HG03108 (cell line): ENCODE measurements at regions not wholly inside any gene's neighbourhood (a gene's known extent, or its start where the extent isn't known, plus 50 kb on each side); places are given as distances from the start of the nearest gene placed in this dataset.
"Not testable (repeated sequence)": the region's sequence is repeated elsewhere in the genome, so short reads cannot be mapped to it uniquely, and the experiment has no call there.

Experiments
- ATAC-seq: cut with Tn5 transposase; IDR thresholded peaks from one replicate; pipeline ENCODE4 v1.9.1; 2021; ENCODE audit warnings: moderate library complexity; ENCODE audit not compliant: unreplicated experiment

GRCh38 chr2:201946746-201947145 is 86.9 kb upstream of the FZD7 start:
- not testable (repeated sequence) for ATAC-seq

GRCh38 chr2:201947287-201947686 is 86.4 kb upstream of the FZD7 start:
- ATAC-seq = no peak

DNA sequence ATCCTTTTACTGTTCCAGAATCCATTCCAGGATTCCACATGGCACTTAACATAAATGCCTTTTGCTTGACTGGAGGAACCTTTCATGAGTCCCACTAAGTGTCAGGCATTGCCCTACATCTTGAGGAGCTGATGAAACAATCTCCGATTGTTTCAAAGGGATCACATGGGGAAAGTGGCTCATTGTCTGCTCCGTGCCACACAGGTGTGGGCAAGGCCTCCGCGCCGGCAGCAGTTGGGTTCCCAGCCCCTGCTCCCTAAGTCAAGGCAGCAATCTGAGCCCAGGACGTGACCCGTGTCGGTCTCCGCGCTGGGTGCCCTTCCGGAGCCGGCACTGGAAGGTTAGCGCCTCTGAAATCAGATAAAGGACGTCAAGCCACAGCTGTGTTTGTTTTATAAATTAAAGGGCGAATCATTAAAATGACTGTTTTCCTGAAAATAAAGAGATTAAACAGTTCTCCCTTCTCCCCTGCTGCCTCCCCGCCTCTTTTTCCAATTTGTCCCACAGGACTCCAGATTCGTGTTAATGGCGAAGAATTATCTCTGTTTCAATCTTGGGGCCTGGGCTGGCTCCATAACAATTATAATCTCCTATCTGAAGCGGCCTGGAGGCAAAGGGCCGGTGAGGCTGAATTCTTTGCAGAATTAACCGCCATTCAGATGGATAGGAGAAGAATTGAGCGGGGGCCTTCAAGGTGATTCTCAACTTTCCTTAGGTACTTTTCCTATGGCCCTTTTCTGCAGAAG is 84.3 kb upstream of the FZD7 start:
- no peak for ATAC-seq

GRCh38 chr2:201949927-201950246 is 83.8 kb upstream of the FZD7 start:
- ATAC-seq = no peak

GRCh38 chr2:201950606-201951005 is 83.0 kb upstream of the FZD7 start:
- ATAC-seq = no peak

DNA sequence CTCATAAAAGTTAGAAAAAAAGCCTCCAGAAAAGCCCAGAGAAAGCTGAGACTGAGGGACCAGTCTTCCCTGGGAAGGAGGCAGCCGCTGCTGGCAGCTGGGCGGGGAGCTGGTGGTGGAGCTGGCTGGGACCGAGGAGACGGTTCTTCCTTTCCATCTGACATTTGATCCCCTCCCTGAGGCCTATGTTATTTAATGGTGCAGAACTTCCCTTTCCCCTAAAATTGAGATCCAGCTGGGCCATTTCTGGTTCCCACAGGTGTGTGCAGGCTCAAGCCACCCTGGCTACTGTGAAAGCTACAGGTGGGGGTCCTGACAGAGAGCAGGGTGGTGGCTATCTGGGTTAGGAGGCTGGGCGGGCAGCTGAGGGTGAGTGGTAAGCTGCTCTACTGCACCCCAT is 81.5 kb upstream of the FZD7 start:
- no peak for ATAC-seq

DNA sequence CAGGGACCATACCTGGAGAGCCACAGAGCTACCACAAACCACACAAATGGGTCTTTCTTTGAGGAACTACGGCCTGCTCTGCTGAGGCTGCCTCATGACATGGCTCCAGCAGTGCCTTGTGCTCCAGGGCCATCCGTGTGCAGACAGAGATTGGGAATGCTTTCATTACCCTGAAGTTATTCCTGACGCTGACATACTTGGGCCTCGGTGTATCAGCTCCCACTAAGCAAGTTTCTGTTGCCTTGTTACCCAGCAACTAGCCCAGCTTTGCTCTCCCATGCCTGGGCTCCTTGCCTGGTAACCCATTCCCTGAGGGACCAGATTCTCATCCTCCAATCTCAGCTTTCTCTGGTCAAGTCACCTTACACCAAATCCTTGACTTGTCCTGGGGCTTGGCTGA is 80.3 kb upstream of the FZD7 start:
- ATAC-seq = no peak

DNA sequence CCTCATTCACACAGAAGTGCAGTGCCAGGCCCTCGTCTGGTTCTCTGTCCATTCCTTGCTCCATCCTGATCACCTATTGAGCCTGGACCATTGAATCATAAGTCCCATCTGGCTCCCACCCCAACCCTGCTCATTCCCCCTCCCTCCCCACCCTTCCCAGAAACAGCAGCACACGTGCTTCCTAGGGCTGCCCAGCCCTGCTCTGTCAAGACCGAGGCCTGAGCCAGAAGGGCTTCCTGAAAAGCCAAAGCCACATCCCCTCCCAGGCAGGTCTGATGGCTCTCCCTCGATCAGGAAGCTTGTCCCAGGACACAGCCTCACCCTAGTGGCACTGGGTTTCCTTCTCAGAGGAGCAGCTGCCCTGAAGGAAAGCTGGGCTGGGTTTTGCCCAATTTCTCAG is 79.8 kb upstream of the FZD7 start:
- ATAC-seq = no peak

- no peak for ATAC-seq
Measured at GRCh38 chr2:201955231-201955630, 78.4 kb upstream of the FZD7 start.

DNA sequence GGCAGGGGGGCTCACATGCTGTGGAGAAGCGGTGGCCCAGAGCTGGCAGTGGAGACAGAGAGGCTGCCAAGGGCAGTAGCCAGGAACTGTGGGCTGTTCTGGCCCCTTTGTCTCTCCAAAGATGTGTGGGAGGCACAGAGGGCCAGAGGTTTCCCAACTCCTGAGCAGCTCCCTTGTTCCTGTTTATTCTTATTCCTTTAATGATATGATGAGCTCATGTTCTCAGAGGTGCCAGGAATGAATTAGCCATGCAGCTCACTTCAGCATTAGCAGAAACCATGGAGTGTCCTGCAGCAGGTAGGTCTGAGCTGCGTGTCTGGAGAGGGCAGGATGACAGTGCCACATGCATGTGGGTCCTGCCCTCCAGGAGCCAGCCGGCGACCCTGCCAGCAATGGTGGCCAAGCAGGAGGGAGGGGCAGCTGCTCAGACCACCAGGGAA is 77.9 kb upstream of the FZD7 start:
- ATAC-seq = no peak

- ATAC-seq = no peak
Measured at GRCh38 chr2:201956361-201956760, 77.3 kb upstream of the FZD7 start.

GRCh38 chr2:201957091-201957490 is 76.6 kb upstream of the FZD7 start:
- no peak for ATAC-seq

DNA sequence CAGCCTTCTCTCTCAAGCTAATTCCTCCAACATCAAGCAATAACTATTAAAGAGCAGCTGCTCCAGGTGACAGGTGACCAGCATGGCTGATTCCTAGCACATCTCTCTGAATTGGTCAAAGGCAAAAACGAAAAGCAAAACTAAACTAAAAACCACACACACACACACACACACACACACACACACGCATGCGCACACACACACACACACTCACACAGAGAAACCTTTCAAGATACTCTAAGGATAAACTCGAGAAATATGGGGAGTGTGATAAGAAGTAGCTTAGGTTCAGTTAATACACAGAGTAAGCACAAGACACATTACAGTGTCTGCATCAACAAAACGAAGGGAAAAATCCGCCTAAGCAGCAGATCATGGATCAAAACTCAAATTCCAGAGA is 74.5 kb upstream of the FZD7 start:
- ATAC-seq = no peak

- ATAC-seq = no peak
Measured at GRCh38 chr2:201959626-201960025, 74.0 kb upstream of the FZD7 start.

- ATAC-seq = no peak
Measured at GRCh38 chr2:201960305-201960704, 73.3 kb upstream of the FZD7 start.

- no peak for ATAC-seq
Measured at GRCh38 chr2:201961401-201961800, 72.3 kb upstream of the FZD7 start.

GRCh38 chr2:201962774-201963562 is 70.7 kb upstream of the FZD7 start:
- ATAC-seq = no peak

DNA sequence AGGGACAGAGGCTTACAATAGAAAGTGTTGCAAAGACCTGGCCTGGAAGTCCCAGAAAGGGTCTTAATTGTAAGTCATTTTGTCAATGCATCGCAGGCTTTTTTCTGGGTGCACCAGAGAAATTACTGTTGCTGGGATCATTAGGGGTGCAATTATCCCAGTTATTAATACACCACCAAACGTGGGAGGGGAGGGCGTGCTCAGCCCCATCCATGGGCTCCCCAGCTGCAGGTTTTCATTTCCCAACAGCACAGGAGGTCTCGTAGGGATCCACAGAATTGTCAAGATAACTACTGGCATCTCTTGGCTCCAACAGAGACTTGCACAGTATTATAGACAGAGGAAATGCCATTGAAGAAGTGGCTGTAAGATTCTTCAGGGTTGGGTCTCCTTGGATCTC is 69.6 kb upstream of the FZD7 start:
- ATAC-seq = no peak

DNA sequence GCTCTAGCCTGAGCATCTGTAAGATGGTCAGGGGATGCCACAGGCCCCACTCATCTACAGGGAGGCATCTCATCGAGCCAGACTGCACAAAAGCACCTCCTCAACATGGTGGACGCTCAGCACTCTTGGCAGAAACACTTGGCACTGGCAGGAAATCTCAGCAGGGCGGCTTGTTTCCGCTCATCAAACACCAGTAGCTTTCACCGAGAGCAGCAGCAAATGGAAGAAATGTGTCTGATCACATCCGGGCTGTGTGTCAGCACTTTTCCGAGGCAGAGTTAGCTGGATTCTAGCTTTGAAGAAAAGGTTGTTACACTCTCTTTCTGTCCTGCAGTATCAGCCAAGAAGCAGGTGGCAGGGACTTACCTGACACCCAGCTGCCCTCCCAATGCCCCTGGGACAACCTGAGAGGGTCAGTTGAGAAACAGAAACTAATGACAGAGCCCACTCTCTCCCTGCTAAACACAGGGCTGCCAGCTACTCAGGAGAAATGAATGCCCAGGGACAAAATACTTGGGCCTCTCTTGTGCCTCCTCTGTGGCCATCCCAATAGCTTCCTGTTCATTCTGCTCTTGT is 68.9 kb upstream of the FZD7 start:
- ATAC-seq = no peak

DNA sequence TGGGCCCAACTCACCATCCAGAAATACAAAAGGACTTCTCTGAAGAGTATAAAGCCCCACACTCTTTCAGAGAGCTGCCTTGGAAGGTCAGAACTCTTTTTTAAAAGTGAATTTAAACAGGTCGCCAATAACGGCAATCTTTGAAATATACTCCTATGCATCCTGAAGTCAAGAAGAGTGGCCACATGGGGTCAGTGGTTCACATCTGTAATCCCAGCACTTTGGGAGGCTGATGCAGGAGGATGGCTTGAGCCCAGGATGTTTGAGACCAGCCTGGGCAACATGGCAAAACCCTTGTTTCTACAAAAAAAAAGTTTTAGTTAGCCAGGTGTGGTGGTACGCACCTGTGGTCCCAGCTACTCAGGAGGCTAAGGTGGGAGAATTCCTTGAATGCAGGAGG is 68.1 kb upstream of the FZD7 start:
- no peak for ATAC-seq

DNA sequence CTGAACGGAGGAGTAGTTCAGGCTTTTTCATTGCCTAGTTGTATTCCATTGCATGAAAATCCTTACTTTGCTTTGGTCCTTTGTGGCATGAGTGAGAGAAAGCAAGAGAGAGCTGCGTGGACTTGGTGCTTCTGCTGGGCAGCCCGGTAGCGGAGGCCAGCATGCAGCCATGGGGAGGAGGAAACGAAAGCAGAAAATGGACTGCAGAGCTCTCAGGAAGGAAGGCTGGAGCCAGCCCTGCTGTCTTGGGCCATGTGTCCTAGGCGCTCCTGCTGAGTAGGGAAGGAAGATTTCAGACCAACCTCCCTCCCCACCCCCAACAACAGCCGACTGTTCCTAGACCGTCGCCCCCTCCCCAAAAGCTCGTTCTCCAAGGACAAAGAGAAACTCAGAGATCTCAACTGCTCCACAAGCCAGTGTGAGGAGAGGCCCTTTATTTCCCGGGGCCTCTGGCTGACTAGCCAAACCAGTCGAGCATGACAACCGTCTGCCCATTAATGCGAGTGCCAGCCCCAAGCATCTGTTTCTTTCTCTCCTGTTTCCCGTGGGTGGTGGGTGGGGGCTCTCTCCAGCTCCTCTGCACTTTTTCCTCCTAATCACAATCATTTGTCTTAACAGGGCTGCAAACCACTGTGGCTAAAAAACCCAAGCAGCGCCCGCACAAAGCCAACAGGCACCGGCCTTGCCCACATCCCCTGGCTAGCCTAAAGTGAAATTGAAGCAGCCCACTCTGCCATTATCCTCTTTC is 66.8 kb upstream of the FZD7 start:
- no peak for ATAC-seq

DNA sequence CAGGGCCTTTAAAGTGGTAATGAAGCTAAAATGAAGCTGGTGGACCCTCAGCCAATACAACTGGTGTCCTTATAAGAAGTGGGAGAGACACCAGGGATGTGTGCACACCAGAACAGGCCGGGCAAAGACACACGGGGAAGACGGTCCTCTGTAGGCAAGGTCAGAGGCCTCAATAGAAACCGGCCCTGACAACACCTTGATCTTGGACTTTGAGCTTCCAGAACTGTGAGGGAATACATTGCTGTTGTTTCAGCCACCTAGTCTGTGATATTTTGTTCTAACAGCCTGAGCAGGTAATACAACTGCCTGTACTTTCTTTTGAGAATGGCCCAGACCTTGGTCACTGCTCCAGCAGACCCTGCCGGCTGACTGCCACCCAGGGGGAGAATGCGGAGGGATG is 65.6 kb upstream of the FZD7 start:
- no peak for ATAC-seq
